ENCODE measurements at regions not wholly inside any gene's neighbourhood (a gene's known extent, or its start where the extent isn't known, plus 50 kb on each side); places are given as distances from the start of the nearest gene placed in this dataset.

DNA sequence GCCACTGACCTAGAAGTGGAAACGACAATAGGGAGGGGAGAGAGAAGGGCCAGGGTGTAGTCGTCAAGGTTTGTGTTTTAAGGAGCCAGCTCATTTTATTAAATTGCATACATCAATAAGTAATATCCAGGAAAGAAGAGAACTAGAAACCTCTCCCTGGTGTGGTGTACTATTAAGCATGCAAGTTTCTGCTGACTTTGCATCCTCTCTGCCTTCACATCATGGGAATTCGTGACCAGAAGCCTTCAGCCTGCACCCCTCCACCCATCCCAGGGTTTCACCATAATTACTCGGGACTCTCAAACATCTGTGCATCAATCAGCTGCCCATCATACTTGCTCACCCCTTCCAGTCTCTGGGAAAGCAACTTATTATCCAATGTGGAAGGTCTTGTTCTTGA lies 70.9 kb upstream of the UBE3A start:
- Histone ChIP-seq H3K9me1 (replicated peaks; ENCODE audit: control insufficient read depth, extremely low read depth, insufficient read depth, low read length) (no peaks in the 10 kb centered on the region), H2AFZ (ENCODE audit: low read depth, low read length) (no peak overlapping the region), H3K79me2 (ENCODE audit: control insufficient read depth, insufficient read depth, low read length) (no peaks in the 10 kb centered on the region), H4K20me1 (replicated peaks; ENCODE audit: control insufficient read depth, extremely low read depth, insufficient read depth, low read length) (no peaks in the 10 kb centered on the region), H3K9me3 (replicated peaks; ENCODE audit: control insufficient read depth, insufficient read depth, low read length) (no peaks in the 10 kb centered on the region), H3K4me1 (ENCODE audit: control insufficient read depth, extremely low read depth, insufficient read depth, low read length) (no peaks in the 10 kb centered on the region), H3K4me2 (ENCODE audit: insufficient read depth, low read length) (no peak overlapping the region), H3K36me3 (ENCODE audit: control insufficient read depth in 2 of 2, extremely low read depth in 1 of 2, insufficient read depth in 2 of 2, low read length in 2 of 2) (no peaks in the 10 kb centered on the region), H3K9ac (replicated peaks; ENCODE audit: extremely low read depth, insufficient read depth, low read length) (no peak overlapping the region), H3K27me3 (ENCODE audit: control insufficient read depth in 2 of 2, insufficient read depth in 2 of 2, low read length in 2 of 2) (no peaks in the 10 kb centered on the region), H3K27ac (ENCODE audit: insufficient read depth, low read depth, low read length) (no peak overlapping the region), H3K4me3 (replicated peaks in 1 of 3; ENCODE audit: insufficient read depth in 1 of 3, low read depth in 1 of 3, low read length in 3 of 3) (no peak overlapping the region)
- no peak for TF ChIP-seq JUN (IDR thresholded peaks at IDR 0.05; ENCODE audit: borderline replicate concordance, insufficient read depth, insufficient read length, low read depth)
- ChIA-PET POLR2A (no interaction called here), CTCF (no interaction called here)
- DNase-seq (ENCODE audit: low read depth, low spot score) (no peak), FAIRE-seq (no peak)
- intact Hi-C loops (cut with micrococcal nuclease), result loop anchor here (10.0 kb wide), 1 partner anchor 1865 kb away; the partner anchor contains the start of gene MAGEL2
- dilution Hi-C loops (cut with MboI; ENCODE audit: extremely low pct_ligation_motif_present, low sequenced_read_pairs), result no loop called here
- no TSS peak for BruUV-seq (replicated peaks)

GRCh38 chr15:25508369-25509002 lies 69.7 kb upstream of the UBE3A start:
- H3K9ac ChIP-seq (replicated peaks; ENCODE audit: extremely low read depth, insufficient read depth, low read length), result no peak overlapping the region
- dilution Hi-C loops (cut with MboI; ENCODE audit: extremely low pct_ligation_motif_present, low sequenced_read_pairs), result no loop called here
- H3K9me3 ChIP-seq (replicated peaks; ENCODE audit: control insufficient read depth, insufficient read depth, low read length), result no peaks in the 10 kb centered on the region
- TF ChIP-seq CTCF (IDR thresholded peaks at IDR 0.05; ENCODE audit: extremely low read depth in 1 of 2, insufficient read depth in 1 of 2, low read depth in 1 of 2, low read length in 2 of 2) (peak in 1 of 2 donors; percentile 25), POLR2A (IDR thresholded peaks at IDR 0.05; ENCODE audit: low read depth, low read length) (no peak)
- H3K4me2 ChIP-seq (ENCODE audit: insufficient read depth, low read length), result no peak overlapping the region
- H3K79me2 ChIP-seq (ENCODE audit: control insufficient read depth, insufficient read depth, low read length), result no peaks in the 10 kb centered on the region
- H3K4me1 ChIP-seq (ENCODE audit: control insufficient read depth, extremely low read depth, insufficient read depth, low read length), result no peaks in the 10 kb centered on the region
- ChIA-PET CTCF (no interaction called here), POLR2A (no interaction called here)
- no peaks in the 10 kb centered on the region for H3K27me3 ChIP-seq (ENCODE audit: control insufficient read depth in 2 of 2, insufficient read depth in 2 of 2, low read length in 2 of 2)
- H3K36me3 ChIP-seq (ENCODE audit: control insufficient read depth in 2 of 2, extremely low read depth in 1 of 2, insufficient read depth in 2 of 2, low read length in 2 of 2), result no peaks in the 10 kb centered on the region
- no peak for FAIRE-seq
- intact Hi-C loops (cut with micrococcal nuclease), result loop anchor here (10.0 kb wide), 1 partner anchor 1864 kb away; the partner anchor contains the start of gene MAGEL2
- no peaks in the 10 kb centered on the region for H3K9me1 ChIP-seq (replicated peaks; ENCODE audit: control insufficient read depth, extremely low read depth, insufficient read depth, low read length)
- H3K4me3 ChIP-seq (replicated peaks in 1 of 3; ENCODE audit: insufficient read depth in 1 of 3, low read depth in 1 of 3, low read length in 3 of 3), result no peak overlapping the region
- DNase-seq (ENCODE audit: low read depth, low spot score), result no peak
- no peak overlapping the region for H3K27ac ChIP-seq (ENCODE audit: insufficient read depth, low read depth, low read length)
- no peaks in the 10 kb centered on the region for H4K20me1 ChIP-seq (replicated peaks; ENCODE audit: control insufficient read depth, extremely low read depth, insufficient read depth, low read length)
- H2AFZ ChIP-seq (ENCODE audit: low read depth, low read length), result no peak overlapping the region
- no TSS peak for BruUV-seq (replicated peaks)
